ENCODE measurements at regions not wholly inside any gene's neighbourhood (a gene's known extent, or its start where the extent isn't known, plus 50 kb on each side); places are given as distances from the start of the nearest gene placed in this dataset.

DNA sequence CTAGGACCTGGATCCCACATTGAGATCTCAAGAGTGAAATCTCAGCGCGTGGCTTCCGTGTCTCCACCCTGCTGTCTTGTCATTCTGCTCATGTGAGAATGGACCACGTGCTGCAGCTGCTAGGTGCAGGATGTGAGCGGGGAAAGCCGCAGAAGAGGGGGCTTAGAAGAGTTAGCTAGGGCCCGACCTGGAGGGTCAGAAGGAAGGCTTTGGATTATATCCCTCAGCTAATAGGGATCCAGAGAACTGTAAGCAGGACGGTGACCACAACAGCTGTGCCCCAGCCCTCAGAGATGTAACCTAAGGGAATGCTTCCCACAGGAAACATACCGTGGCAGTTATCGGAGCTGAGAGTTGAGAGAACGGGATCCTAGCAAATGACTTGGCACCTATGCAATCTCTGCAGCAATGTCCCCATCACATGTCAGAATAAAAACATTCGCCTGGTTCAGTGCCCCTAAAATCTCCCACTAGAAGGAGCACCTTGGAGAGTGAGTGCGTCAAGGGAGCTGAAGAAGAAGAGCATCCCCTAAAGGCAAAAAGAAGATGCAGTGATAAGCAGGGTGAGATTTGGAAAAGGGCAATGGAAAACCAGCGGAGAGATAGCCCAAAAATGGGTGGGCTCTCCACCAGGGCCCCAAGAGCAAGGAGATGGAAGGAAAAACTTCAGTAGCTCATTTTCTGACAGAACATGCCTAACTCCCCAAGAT, 76.9 kb upstream of the ST8SIA2 start:
- no peak for TF ChIP-seq POLR2A (IDR thresholded peaks at IDR 0.05; ENCODE audit: low read depth)
- TF ChIP-seq, protein P1, sequence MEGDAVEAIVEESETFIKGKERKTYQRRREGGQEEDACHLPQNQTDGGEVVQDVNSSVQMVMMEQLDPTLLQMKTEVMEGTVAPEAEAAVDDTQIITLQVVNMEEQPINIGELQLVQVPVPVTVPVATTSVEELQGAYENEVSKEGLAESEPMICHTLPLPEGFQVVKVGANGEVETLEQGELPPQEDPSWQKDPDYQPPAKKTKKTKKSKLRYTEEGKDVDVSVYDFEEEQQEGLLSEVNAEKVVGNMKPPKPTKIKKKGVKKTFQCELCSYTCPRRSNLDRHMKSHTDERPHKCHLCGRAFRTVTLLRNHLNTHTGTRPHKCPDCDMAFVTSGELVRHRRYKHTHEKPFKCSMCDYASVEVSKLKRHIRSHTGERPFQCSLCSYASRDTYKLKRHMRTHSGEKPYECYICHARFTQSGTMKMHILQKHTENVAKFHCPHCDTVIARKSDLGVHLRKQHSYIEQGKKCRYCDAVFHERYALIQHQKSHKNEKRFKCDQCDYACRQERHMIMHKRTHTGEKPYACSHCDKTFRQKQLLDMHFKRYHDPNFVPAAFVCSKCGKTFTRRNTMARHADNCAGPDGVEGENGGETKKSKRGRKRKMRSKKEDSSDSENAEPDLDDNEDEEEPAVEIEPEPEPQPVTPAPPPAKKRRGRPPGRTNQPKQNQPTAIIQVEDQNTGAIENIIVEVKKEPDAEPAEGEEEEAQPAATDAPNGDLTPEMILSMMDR (IDR thresholded peaks at IDR 0.05), result no peak
